ENCODE measurements at regions not wholly inside any gene's neighbourhood (a gene's known extent, or its start where the extent isn't known, plus 50 kb on each side); places are given as distances from the start of the nearest gene placed in this dataset.

DNA sequence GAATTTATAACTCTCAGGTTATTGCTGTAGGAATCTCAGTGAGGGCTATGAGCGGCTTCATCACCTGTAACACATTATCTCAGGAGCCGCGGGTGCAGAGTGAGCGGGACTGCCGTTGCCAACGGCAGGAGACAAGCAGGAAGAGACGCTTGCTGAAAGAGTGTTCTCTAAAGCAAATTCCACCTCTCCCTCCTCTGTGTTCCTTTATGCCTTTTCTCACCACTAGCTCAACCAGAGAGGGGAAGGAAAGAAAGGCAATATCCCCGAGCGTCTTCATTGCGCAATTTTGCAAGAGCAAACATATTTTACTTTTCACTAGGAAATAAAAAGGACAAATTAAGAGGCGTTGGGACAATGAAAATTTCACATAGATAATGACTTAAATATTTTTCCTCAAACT, 185.2 kb upstream of the EXOC2 start:
- DNase-seq (ENCODE audit: low read depth): no peak
- H3K4me3 ChIP-seq (ENCODE audit: low read length): no peak overlapping the region
- TF ChIP-seq, protein P1, sequence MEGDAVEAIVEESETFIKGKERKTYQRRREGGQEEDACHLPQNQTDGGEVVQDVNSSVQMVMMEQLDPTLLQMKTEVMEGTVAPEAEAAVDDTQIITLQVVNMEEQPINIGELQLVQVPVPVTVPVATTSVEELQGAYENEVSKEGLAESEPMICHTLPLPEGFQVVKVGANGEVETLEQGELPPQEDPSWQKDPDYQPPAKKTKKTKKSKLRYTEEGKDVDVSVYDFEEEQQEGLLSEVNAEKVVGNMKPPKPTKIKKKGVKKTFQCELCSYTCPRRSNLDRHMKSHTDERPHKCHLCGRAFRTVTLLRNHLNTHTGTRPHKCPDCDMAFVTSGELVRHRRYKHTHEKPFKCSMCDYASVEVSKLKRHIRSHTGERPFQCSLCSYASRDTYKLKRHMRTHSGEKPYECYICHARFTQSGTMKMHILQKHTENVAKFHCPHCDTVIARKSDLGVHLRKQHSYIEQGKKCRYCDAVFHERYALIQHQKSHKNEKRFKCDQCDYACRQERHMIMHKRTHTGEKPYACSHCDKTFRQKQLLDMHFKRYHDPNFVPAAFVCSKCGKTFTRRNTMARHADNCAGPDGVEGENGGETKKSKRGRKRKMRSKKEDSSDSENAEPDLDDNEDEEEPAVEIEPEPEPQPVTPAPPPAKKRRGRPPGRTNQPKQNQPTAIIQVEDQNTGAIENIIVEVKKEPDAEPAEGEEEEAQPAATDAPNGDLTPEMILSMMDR (conservative IDR thresholded peaks at IDR 0.05; ENCODE audit: low read length): no peak

DNA sequence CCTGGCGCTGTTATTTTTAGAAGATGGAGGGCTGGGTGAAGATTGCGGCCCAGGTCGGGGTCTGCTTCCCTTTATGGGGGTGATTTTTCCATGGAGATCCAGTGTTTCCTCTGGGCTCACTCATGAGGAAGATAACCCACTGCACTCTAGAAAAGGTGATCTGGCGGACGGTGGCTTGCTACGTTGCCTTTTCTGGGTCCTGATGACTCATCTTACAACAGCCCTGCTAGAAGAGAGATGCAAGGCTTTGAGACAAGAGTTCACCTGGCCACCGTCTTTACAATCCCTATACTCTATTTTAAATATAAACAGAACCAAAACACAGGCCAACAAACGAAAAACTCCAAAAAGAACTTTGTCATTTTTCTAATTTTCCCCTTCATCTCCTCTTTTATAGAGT, 182.1 kb upstream of the EXOC2 start:
- no peak for DNase-seq (ENCODE audit: low read depth)

DNA sequence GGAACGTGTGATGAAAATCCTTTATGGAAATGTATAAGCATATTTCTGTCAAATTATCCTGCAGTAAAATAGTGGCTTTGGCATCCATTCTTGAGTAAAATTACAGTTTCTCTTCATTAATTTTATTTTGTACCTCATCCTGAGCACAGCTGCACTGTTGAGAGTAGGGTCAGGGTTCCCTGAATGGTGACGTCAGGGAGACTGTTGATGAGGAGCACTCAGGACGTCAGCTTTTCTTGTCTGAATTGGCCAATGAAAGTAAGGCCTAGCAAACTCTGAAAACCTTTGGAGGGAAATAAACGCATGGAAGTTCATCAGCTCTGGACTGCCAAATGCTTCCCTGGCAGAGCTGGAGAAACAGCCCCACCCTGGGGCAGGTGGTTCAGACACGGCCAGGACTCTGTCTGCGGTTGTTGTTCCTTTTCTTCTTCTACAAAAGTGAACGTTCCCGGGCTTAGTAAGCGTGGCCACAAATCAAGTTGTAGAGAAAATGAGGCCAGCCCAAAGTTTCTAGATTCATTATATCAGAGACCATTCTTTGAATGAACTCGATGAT, 179.7 kb upstream of the EXOC2 start:
- DNase-seq (ENCODE audit: low read depth): no peak
- TF ChIP-seq, protein P1 (conservative IDR thresholded peaks at IDR 0.05; ENCODE audit: low read length): no peak
- no peak overlapping the region for H3K4me3 ChIP-seq (ENCODE audit: low read length)

More for the DNA sequence above, 182.1 kb upstream of the EXOC2 start:
- no peak overlapping the region for H3K4me3 ChIP-seq (ENCODE audit: low read length)
- TF ChIP-seq, protein P1 (conservative IDR thresholded peaks at IDR 0.05; ENCODE audit: low read length): no peak

DNA sequence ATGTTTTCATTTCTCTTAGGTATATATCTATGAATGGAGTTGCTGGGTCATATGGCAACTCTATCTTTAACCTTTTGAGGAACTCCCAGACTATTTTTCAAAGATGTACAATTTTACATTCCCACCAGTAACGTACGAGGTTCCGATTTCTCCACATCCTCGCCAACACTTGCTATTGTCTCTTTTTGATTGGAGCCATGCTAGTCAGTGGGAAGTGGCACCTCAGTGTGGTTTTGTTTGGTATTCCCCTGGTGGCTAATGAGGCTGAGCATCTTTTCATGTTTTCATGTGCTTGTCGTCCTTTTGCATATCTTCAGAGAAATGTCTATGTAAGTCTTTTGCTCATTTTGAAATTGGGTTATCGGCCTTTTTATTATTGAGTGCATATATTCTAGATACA, 178.6 kb upstream of the EXOC2 start:
- TF ChIP-seq, protein P1 (conservative IDR thresholded peaks at IDR 0.05; ENCODE audit: low read length): no peak
- no peak overlapping the region for H3K4me3 ChIP-seq (ENCODE audit: low read length)
- no peak for DNase-seq (ENCODE audit: low read depth)

DNA sequence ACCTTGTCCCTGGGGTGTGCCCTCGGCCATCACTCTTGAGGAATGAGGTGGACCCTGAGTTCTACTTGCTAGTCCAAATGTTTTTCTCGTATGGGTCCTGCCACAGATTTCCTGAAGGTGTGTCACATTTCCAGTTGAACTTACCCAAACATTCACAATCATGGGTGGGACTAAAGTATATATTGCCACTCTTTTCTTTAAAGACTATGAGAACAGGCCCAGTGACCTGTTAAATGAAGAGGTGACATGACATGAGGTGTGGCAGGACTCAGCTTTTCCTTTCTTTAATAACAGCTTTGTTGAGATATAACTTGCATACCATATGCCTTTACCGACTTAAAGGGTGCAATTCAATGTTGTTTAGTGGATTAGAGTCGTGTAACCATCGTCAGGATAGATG, 177.2 kb upstream of the EXOC2 start:
- TF ChIP-seq, protein P1 (conservative IDR thresholded peaks at IDR 0.05; ENCODE audit: low read length): no peak
- no peak for DNase-seq (ENCODE audit: low read depth)
- H3K4me3 ChIP-seq (ENCODE audit: low read length): no peak overlapping the region

DNA sequence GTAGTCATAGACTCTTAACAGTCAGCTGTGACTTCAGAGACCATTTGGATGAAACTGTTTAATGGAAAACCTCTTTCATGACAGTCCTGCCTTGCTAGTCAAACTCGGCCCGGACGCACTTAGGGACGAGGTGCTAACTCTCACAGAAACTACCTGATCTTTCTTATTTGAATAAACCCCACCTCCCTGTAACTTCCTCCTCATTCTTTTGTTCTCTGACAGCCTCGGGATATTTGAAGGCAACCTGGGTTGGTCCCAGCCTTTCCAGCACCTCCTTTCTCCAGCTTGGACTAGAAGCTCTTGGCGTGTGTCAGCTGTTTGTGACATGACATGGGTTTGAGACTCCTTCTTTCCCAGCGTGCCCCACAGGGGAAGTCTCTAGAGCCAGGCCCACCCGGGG, 175.3 kb upstream of the EXOC2 start:
- TF ChIP-seq, protein P1 (conservative IDR thresholded peaks at IDR 0.05; ENCODE audit: low read length): no peak
- DNase-seq (ENCODE audit: low read depth): no peak
- H3K4me3 ChIP-seq (ENCODE audit: low read length): no peak overlapping the region

DNA sequence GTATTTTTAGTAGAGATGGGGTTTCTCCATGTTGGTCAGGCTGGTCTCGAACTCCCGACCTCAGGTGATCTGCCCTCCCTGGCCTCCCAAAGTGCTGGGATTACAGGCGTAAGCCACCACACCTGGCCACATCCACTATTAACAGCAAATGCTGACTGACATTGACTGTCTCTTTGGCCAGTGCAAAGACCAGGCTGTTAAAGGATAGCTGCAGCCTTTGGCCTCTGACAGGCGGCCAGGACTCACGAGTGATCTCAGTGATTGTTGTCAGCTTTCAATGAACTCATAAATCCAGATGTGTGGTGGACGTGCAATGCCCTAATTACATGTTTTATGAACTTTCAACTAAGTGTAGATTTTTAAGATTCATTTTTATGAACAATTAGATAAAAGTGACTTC, 174.4 kb upstream of the EXOC2 start:
- TF ChIP-seq, protein P1 (conservative IDR thresholded peaks at IDR 0.05; ENCODE audit: low read length): no peak
- H3K4me3 ChIP-seq (ENCODE audit: low read length): no peak overlapping the region
- no peak for DNase-seq (ENCODE audit: low read depth)
